ENCODE measurements at regions not wholly inside any gene's neighbourhood (a gene's known extent, or its start where the extent isn't known, plus 50 kb on each side); places are given as distances from the start of the nearest gene placed in this dataset.

DNA sequence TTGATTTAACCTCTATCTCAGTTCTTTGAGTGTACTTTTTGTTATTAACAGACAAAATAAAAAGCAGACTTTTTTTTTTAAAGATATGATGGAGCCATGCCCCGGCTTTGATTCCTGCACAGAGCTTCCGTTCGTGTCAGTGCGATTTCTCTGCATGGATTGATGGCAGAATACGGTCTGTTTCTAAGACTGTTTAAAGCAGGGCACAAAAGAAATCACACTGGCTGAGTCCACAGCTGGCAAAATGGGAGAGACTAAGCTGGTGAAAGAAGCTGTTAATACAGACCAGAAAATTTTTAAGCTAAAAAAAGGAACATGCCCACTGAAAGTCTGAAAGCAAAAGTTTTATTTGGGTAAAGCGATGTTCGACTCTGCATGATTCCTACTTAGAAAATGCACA, 501.4 kb upstream of the WWC1 start:
- DNase-seq, result no peak
- TF ChIP-seq GATA1 (IDR thresholded peaks at IDR 0.05; ENCODE audit: low read depth, low read length) (no peak), POLR2A (IDR thresholded peaks at IDR 0.05; ENCODE audit: low read length) (no peak)

DNA sequence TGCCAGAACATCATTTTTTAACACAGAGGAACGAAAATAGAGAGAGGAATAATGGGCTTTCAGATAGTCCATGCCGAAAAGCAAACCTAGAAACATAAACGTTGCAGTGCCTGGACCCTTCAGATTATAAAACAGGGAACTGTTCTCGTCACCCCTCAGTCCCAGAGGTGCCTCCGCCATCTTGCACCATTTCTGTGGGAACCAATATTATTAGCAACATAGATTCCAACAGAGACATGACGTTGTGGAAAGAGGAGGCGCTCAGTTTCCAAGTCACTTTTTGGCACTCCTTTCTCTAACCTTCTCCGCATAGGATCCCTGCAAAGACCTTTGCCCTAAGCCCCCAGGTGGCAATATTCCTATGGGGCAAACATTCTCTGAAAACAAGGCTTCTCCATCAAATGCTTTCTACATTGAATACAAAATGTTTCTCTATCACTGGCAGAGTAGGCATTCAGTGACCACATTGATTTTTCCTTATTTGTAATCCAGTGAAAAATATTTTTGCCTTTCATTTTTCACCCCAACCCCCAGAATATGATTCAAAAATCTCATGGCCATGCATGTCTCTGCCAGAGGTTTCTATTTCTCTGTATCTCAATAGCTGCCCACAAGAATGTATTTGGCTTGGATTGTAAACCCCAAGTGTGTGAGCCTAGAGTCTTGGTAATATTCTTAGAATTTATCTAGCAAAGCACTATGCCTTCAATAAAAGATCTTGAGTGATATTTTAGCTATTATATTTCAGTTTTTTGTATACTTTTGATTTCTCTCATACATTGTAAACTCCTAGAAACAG, 500.8 kb upstream of the WWC1 start:
- no peak for TF ChIP-seq GATA1 (IDR thresholded peaks at IDR 0.05; ENCODE audit: low read depth, low read length)
- TF ChIP-seq POLR2A (IDR thresholded peaks at IDR 0.05; ENCODE audit: low read length), result no peak
- no peak for DNase-seq

DNA sequence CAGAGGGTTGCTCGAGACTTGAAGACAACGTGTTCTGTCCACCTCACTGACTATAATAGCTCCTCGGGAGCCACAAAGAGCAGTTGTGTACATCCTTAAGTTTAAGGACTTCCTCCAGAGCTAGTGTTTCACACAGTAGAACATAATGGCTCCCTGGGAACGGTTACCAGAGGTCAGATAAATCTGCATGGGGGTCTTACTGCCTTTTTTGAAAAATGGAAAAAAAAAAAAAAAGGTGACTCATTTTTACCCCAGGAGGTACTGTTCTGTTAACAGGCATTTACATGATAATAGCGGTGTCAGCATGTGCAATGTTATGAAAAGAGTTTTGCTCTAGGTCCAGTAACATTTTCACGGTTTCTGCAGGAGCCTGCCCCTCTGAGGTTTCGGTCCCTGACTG, 498.9 kb upstream of the WWC1 start:
- TF ChIP-seq GATA1 (IDR thresholded peaks at IDR 0.05; ENCODE audit: low read depth, low read length) (no peak), POLR2A (IDR thresholded peaks at IDR 0.05; ENCODE audit: low read length) (no peak)
- DNase-seq, result no peak

DNA sequence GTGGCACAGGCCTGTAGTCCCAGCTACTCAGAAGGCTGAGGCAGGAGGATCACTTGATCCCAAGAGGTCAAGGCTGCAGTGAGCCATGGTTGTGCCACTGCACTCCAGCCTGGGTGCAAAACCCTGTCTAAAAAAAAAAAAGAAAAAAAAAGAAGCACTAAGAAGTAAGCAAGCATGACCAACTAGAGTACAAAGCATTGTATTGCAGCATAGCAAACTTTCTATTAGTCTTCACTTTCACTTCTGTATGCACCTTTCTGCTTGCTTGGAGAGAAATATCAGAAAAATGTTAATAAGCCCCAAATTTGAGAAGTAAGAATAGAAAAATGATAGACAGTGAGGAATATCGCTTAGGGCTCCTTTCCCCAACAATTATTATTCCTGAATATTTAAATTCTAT, 497.7 kb upstream of the WWC1 start:
- DNase-seq, result no peak
- TF ChIP-seq POLR2A (IDR thresholded peaks at IDR 0.05; ENCODE audit: low read length) (no peak), GATA1 (IDR thresholded peaks at IDR 0.05; ENCODE audit: low read depth, low read length) (no peak)

DNA sequence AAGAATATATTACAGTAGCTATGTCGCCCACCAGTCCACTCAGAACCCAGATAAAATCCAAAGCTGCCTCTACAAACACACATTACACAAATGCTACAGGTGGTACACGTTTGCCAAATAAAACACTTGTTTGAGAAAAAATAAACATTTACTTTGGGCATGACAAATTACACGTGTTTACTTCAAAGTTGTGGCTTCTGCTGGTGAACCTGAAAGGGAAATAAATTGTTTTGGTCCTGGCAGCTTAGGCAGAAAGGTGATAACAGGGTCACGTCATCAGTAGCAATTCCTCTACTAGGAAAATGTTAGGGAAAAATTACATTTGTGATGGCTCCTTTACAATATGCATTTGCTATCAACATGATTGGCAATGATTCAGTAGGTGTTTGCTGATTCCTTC, 497.3 kb upstream of the WWC1 start:
- TF ChIP-seq GATA1 (IDR thresholded peaks at IDR 0.05; ENCODE audit: low read depth, low read length) (no peak), POLR2A (IDR thresholded peaks at IDR 0.05; ENCODE audit: low read length) (no peak)
- DNase-seq, result no peak

DNA sequence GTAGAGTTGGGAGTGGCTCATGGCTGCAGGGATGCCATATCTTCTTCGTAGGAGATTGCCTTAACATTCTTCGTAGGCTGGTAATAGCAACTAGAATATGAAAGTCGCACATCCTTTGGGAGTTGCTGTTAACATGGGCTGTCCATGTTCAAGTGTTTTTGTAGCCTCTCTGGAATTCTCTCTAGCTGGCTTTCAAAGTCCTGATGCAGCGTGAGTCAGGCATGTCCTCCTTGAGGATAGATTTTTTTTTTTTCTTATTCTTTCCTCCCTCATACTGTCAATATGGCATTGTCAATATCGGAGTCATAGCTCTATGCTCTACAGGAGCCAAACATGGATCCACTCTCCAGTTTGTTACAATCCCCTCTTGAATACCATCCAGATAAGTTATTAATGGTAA, 494.8 kb upstream of the WWC1 start:
- no peak for DNase-seq
- TF ChIP-seq GATA1 (IDR thresholded peaks at IDR 0.05; ENCODE audit: low read depth, low read length), result no peak
- TF ChIP-seq POLR2A (IDR thresholded peaks at IDR 0.05; ENCODE audit: low read length), result no peak

DNA sequence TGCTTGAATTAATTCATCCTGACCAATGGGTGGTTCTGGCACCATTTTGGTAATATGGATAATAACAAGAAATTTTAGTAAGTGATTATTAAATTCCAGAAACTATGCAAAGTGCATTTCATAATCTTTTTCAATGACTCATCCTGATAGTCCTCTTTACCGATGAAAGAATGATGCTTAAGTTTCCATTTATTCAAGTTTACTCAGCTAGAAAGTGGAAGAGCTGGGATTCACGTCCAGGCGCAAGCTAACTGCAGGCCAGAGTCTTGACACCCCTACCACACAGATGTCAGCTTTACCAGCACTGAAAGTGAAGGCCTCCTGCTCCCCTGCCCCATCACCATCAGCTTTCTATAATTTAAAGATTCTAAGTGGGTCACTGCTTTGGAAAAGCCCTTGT, 493.5 kb upstream of the WWC1 start:
- TF ChIP-seq GATA1 (IDR thresholded peaks at IDR 0.05; ENCODE audit: low read depth, low read length) (no peak), POLR2A (IDR thresholded peaks at IDR 0.05; ENCODE audit: low read length) (no peak)

DNA sequence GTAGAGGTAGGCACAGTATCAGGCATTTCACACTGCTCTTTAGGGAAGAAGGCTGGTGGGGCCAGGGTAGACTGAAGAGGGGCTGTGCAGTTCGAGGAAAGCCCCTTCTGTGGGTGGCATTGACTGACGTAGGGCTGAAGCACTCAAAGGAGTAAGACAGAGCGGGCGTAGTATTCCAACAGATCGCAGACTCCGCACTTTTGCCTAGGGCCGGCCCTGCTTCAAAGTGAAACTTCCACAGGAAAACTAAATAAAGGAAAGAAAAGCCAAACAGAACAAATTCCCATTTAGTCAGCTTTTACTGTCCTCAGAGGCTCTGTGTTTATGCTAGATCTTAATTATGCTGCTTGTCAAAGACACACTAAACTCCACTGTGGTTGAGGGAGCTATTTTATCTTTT, 493.0 kb upstream of the WWC1 start:
- TF ChIP-seq POLR2A (IDR thresholded peaks at IDR 0.05; ENCODE audit: low read length), result no peak
- no peak for TF ChIP-seq GATA1 (IDR thresholded peaks at IDR 0.05; ENCODE audit: low read depth, low read length)
- no peak for DNase-seq

More for the DNA sequence above, 493.5 kb upstream of the WWC1 start:
- no peak for DNase-seq

DNA sequence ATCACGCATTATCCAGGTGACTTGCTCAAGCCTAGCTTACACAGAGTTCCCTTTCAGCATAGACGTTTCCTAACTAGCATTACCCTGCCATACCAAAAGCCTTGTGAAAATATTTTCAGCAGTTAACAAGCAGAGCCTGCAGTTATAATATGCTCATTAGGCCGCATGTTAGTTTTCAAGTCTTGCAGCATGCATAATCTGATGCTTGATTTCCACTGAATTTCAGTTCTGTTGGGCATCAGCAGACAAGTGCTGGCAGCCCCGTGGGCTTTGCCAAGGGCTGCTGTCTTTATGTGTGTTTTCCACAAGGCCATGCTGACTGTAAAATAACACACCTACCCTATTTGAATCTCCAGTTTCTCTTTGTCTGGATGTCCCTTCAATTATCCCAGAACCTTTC, 491.0 kb upstream of the WWC1 start:
- DNase-seq, result no peak
- TF ChIP-seq GATA1 (IDR thresholded peaks at IDR 0.05; ENCODE audit: low read depth, low read length) (no peak), POLR2A (IDR thresholded peaks at IDR 0.05; ENCODE audit: low read length) (no peak)

DNA sequence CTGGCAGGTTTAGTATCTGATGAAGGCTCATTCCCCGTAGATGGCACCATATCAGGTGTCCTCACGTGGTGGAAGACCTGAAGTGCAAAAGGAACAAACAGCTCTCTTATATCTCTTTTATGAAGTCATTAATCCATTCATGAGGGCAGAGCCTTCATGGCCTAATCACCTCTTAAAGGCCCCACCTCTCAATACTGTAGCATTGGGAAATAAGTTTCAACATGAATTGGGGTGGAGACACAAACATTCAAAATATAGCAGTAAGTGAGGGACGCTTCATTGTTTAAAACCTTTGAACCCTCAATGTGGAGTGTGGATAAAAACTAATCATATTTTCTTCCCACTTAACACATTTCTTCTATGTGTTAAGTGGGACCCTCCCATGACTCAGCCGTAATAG, 489.4 kb upstream of the WWC1 start:
- DNase-seq, result no peak
- TF ChIP-seq POLR2A (IDR thresholded peaks at IDR 0.05; ENCODE audit: low read length), result no peak
- TF ChIP-seq GATA1 (IDR thresholded peaks at IDR 0.05; ENCODE audit: low read depth, low read length), result no peak

DNA sequence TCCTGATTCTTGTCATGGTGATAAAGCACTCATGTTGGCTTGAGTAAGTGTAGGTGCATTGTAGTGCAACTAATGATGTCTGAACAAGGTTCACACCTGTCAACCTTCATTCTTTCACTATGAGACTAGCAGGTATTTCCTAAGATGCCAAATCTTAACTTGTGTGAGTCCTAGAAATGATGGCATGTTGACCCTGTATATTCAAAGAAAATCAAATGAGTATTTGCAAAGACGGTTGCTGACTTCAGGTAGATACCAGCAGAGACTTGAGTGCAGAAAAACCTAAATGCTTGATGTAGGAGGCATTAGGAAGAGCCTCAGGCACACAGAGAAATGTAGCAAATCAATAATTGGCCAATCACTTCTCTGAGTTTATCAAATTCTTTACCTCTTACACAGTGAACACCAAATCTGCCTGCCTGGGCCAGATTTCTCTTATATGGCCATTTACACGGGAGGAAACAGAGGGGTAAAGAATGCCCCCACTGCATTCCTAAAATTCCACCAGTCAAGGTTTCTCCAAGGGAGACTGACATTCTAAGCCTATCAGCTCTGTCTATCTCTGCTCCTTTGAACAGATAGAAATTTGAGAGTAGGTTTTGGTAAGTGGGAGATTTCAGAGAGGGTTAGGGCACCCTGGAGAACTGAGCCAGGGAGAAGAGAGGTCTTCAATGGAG, 488.6 kb upstream of the WWC1 start:
- no peak for DNase-seq
- TF ChIP-seq GATA1 (IDR thresholded peaks at IDR 0.05; ENCODE audit: low read depth, low read length) (no peak), POLR2A (IDR thresholded peaks at IDR 0.05; ENCODE audit: low read length) (no peak)

DNA sequence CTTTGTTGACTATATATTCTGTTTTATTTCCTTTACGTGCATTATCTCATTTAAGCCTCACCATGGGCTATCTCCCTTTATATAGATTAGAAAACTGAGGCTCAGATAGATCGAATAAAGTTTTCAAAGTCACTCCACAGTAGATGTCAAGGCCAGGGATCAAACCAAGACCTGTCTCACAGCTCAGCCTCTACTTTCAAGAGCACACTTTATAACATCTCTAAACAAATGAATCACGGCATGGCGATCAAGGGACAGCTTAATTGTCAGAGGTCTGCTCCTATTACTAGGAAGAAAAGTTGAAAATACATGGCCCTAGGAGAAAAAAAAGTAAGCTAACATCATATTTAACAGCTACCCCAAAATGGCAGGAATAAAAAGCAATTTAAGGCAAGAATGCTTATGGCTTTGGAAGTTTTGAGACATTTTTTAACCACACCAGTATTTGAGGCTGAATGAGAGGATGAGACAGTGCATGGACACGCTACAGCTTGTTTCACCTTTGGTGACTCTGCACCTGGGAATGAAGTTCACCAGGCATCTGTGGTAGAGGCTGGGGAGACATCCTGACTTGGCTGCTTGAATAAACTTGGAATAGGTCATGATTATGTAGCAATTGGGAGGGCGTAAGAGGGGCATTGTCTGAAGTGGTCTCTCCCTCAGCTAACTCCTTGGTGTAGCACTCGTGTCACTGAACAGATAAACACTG, 486.8 kb upstream of the WWC1 start:
- no peak for TF ChIP-seq GATA1 (IDR thresholded peaks at IDR 0.05; ENCODE audit: low read depth, low read length)
- TF ChIP-seq POLR2A (IDR thresholded peaks at IDR 0.05; ENCODE audit: low read length), result no peak
- DNase-seq, result no peak

DNA sequence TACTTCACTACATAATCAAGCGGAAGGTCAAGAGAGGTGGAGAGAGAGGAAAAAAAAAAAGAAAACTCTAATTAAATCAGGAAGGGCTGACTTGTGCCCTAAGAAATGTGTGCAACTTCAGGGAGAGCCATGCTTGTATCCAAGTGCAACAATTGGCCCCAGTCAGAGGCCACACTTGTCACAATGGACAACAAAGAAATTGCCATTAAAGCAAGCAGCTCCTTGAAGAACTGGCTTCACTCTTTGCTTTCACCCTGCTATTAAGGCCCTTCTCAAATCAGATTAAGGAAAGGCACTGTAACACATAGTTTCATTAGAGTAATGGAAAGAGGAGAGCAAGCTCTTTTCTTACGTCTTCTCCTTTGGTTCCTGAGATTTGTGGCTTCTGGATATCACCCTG, 480.9 kb upstream of the WWC1 start:
- TF ChIP-seq GATA1 (IDR thresholded peaks at IDR 0.05; ENCODE audit: low read depth, low read length) (no peak), POLR2A (IDR thresholded peaks at IDR 0.05; ENCODE audit: low read length) (no peak)
- DNase-seq, result no peak

DNA sequence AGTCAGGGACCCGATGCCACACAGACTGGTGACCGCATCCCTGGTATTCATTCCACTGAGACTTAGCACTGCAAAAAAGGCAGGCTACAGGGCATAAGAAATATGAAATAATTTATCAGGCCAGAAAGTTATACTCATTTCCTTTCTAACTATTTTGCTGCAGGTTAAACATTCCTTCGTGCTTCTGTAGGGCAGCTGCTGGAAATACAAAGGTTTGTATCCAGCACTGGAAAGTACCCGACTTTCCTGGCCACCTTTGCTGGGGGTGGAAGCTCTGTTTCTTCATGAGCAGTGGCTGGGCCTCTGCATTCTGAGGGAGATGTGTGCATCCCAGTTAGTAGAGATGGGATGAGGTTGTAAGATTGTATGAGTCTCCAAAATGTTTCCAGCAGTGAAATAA, 478.6 kb upstream of the WWC1 start:
- DNase-seq, result no peak
- no peak for TF ChIP-seq GATA1 (IDR thresholded peaks at IDR 0.05; ENCODE audit: low read depth, low read length)
- no peak for TF ChIP-seq POLR2A (IDR thresholded peaks at IDR 0.05; ENCODE audit: low read length)
